T-helper 2 cell (primary cell): ENCODE measurements at regions not wholly inside any gene's neighbourhood (a gene's known extent, or its start where the extent isn't known, plus 50 kb on each side); places are given as distances from the start of the nearest gene placed in this dataset.
"Not testable (repeated sequence)": the region's sequence is repeated elsewhere in the genome, so short reads cannot be mapped to it uniquely, and the experiment has no call there.

Source experiments
- DNase-seq, 5 experiments: peaks; one replicate each; pipeline versions ENCODE4 v3.0.0 to v3.0.0-alpha.2; 2012 to 2022

GRCh38 chr3:177457204-177457603 lies 259.9 kb upstream of the TBL1XR1 start:
- DNase-seq = not testable (repeated sequence)

DNA sequence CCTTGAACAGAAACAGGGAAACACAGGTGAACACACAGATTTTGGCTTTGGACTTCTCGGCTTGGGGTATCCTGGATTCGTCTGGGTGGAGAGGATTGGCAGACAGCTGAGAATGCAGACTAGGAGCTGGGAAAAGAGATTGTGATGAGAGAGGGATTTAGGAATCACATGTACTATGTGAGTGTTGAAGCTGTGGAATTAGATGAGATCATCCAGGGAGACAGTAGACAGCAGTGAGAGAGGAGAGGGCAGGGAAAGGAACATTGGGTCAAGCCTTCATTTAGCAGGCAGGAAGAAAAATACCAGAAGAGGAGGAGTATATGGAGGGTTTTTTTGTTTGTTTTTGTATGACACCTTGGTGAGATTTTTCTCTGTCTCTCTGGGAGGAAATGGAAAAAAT lies 262.1 kb upstream of the TBL1XR1 start:
- no peak for DNase-seq

DNA sequence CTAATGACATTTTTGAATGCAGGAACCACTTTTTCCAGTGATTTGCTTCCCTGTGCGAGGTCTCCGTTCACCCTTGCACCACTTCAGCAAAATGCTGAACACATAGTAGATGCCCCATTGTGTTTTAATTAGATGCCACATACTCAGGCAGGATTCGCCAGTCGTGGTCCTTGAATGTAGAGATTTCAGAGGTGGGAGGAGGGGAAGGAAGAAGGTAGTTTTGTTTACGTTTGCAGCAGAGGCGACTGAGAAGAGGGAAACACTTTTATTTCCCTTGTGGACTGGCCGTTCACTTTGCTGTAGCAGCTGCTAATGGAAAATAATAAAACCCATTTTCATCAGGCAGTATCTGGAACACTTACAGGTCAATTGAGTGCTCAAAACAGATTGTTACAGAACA lies 262.8 kb upstream of the TBL1XR1 start:
- DNase-seq = no peak

DNA sequence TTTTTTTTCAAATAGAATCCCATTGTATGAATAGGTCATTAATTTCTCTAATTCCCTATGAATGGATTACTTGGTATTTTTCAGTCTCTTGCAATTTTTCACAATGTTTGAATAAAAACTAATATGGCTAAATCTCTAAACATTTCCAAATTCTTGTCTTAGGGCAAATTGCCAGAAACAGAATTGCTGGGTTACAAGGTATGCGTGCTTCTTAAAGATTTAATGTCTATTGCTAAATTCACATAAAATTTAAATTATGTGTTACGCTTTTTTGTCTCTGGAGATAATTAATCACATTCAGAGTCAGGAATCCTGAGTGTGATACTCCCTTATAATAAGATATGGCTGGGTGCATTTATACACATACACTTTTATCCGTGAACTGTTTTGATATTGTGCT lies 264.5 kb upstream of the TBL1XR1 start:
- no peak for DNase-seq

- DNase-seq = not testable (repeated sequence)
Measured at GRCh38 chr3:177463341-177463740, 266.1 kb upstream of the TBL1XR1 start.

- DNase-seq = peak in 1 of 5 experiments; percentile 56
Measured at GRCh38 chr3:177463863-177464262, 266.6 kb upstream of the TBL1XR1 start.

GRCh38 chr3:177464392-177465256 lies 267.3 kb upstream of the TBL1XR1 start:
- DNase-seq = no peak

GRCh38 chr3:177465257-177465642 lies 268.0 kb upstream of the TBL1XR1 start:
- DNase-seq = no peak

- peak in 1 of 5 experiments; percentile 46 for DNase-seq
Measured at GRCh38 chr3:177466074-177466473, 268.8 kb upstream of the TBL1XR1 start.

DNA sequence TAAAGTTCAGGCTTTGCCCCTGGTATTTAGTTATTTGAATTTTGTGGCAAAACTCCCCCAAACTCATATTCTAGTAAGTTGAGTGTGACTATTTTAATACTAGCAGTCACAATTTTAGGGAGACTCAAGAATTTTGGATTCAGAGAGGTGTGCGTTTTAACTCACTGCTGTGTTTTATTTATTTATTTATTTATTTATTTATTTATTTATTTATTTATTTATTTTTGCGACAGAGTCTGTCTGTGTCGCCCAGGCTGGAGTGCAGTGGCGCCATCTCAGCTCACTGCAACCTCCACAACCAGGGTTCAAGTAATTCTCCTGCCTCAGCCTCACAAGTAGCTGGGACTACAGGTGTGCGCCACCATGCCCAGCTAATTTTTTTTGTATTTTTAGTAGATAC lies 269.3 kb upstream of the TBL1XR1 start:
- DNase-seq = not testable (repeated sequence)

DNA sequence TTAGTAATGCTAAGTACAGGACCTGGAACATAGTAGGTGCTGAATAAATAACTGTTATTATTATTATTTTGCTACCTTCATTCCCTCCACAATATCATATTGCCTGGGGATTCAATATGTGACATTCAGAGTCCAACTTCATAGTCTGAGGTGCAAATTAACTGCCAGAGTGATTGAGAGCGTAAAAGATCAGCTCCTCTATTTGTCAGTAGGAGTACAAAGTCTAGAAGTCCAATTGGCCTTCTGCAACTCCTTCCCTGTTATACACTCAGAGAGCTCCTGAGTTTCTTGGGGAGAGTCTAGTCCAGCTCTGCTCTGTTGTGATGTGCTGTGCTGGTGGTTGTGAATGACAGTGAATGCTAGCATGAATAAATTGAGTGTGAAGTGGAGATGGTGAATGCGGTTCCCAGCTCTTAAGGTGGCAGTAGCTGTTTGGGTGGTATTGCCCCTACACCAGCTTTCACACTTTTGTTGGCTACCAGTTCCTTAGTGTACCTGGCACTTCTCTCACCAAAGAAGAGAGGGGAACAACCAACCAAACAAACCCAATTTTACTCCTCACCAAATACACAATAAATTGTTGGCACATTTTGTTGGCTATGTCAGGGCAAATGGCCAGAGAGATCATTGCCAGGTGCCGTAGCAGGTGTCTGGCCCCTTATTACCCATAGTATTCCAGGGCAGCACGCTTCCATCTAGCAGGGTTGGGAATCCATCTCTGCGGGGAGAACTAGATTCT lies 270.1 kb upstream of the TBL1XR1 start:
- no peak for DNase-seq

DNA sequence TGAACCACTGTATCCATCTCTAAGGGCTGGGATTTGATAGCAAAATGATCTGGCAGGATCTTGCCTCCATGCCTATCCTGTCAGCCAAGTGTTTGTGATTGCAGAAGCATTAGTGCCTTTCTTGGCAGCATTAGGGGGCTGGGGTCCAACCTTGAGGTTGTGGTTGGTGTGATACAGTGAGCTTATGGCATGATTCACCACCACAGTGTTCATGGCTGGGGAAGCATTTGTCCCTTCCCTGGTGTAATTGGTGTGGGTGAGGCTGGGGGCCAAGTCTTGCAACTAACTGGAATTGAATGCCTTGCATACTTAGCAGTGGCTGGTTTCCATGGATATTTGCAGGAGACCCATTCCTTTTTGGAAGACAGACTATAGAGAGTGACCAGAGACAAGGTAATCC lies 271.0 kb upstream of the TBL1XR1 start:
- no peak for DNase-seq

GRCh38 chr3:177468816-177469215 lies 271.5 kb upstream of the TBL1XR1 start:
- no peak for DNase-seq

DNA sequence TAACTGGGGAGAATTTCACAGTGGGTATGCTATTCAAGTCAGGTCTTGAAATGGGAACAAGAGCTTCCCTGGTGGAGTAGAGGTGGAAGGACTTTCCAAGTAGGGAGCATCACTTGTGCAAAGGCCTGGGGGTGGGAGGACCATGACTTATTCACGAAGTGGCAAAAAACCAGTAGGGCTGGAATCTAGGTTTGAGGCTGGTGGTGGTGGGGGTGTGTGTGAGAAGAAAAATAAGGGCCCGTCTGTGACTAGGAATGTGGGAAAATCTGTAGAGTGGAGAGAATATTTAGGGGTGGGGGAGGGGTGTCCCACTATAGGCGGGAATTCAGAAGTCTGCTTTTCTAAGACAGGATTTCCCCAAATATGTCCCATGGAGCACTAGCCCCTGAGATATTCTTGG lies 271.9 kb upstream of the TBL1XR1 start:
- DNase-seq = no peak

DNA sequence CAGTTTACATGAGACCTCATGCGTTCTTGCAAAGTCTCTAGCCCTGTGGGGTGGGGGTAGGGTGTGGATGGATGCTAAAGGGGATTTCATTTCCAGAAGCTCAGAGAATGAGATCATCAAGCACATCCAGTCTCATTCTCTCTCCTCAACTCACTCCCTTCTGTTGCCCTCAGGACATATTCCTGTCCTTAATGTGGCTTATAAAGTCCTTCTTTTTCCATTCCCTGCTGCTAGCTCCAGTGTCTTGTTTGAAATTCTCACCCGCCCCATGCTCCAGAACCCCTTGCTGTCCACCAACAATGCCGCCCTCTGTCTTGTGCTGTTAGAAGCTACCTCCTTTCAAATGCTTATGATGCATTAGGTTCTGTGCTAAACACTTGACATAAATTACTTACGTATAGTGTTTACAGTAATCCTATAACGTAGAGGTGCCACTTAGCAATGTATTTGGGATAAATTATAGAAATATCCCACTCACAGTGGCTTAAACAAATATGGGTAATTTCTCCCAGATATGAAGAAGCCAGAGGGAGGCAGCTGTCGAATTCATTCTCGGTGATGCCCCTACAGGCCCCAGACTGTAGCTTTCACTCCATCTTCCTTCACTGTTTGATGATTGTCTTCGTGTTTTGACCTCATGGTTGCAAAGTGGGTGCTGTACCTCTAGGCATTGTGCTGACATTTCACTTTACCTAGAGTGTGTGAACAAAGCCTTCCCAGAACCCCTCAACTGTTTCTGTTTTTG lies 273.1 kb upstream of the TBL1XR1 start:
- no peak for DNase-seq

GRCh38 chr3:177471733-177472480 lies 274.6 kb upstream of the TBL1XR1 start:
- DNase-seq = no peak

- DNase-seq = no peak
Measured at GRCh38 chr3:177473184-177473583, 275.9 kb upstream of the TBL1XR1 start.

- no peak for DNase-seq
Measured at GRCh38 chr3:177473903-177474302, 276.6 kb upstream of the TBL1XR1 start.

- DNase-seq = no peak
Measured at GRCh38 chr3:177474652-177475355, 277.5 kb upstream of the TBL1XR1 start.

GRCh38 chr3:177475356-177475665 lies 278.0 kb upstream of the TBL1XR1 start:
- DNase-seq = no peak

GRCh38 chr3:177476495-177476894 lies 279.2 kb upstream of the TBL1XR1 start:
- DNase-seq = no peak

DNA sequence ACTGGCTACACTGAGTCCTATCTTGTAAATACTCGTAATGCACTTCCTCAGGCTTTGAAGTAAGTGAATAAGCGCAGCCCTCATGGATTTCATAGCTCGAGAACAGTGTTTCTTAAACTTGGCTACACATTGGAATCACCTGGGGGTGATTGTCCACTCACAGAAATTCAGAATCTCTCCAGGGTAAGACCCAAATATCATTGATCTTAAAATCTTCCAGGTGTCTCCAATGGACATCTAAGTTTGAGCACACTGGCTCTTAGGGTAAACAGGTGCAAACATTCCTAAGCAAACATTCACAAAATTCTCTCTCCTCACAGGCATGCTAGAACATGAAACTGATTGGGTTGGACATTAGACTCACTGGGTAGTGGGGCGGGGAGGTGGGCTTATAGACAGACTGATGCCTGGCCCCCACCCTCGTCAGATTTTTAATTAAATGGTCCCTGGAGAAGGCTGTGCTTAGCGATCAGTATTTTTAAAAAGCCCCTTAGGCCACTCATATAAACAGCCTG lies 279.7 kb upstream of the TBL1XR1 start:
- DNase-seq = no peak
